ENCODE measurements at regions not wholly inside any gene's neighbourhood (a gene's known extent, or its start where the extent isn't known, plus 50 kb on each side); places are given as distances from the start of the nearest gene placed in this dataset.
A peak's percentile ranks its signal among the peaks of the same experiment; 100 is the strongest.
"Not testable (repeated sequence)": the region's sequence is repeated elsewhere in the genome, so short reads cannot be mapped to it uniquely, and the experiment has no call there.

DNA sequence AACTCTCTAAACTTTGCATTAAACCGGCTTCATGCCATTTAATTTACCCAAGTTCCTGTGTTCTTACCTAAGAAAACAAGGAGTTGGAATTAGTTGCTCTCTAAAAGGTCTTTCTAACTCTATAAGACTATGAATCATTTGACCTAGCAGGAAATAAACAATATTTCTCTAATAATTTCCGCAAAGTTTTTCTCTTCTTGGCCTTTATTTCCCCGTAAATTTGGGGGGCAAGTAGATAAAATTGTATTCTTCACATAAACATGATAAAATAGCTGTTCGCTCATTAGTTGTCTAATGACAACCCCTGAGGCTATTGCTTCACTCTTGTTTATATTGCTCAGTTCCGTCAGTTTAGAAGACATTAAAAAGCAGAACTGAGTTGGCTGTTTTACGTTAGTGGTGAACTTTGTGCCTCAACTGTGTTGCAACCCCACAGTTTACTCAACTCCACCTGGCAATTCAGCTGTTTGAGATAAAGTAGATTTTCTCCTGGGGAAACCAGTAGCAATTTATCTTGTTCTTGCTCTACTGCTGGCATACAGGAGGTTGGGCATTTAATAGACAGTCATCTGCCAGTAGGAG lies 74.7 kb downstream of the BTG1 start:
- no peaks in the 10 kb centered on the region for H3K27me3 Mint-ChIP-seq
- ChIA-PET CTCF (no interaction called here), POLR2A (no interaction called here)
- H3K36me3 Mint-ChIP-seq (ENCODE audit: low read depth), result no peaks in the 10 kb centered on the region
- no peak for DNase-seq
- H3K4me3 Mint-ChIP-seq, result no peak overlapping the region
- peaks cover 2% of the 10 kb centered on the region for H3K4me1 Mint-ChIP-seq
- no peak overlapping the region for H3K27ac Mint-ChIP-seq
- peaks cover 2% of the 10 kb centered on the region for H3K9me3 Mint-ChIP-seq

DNA sequence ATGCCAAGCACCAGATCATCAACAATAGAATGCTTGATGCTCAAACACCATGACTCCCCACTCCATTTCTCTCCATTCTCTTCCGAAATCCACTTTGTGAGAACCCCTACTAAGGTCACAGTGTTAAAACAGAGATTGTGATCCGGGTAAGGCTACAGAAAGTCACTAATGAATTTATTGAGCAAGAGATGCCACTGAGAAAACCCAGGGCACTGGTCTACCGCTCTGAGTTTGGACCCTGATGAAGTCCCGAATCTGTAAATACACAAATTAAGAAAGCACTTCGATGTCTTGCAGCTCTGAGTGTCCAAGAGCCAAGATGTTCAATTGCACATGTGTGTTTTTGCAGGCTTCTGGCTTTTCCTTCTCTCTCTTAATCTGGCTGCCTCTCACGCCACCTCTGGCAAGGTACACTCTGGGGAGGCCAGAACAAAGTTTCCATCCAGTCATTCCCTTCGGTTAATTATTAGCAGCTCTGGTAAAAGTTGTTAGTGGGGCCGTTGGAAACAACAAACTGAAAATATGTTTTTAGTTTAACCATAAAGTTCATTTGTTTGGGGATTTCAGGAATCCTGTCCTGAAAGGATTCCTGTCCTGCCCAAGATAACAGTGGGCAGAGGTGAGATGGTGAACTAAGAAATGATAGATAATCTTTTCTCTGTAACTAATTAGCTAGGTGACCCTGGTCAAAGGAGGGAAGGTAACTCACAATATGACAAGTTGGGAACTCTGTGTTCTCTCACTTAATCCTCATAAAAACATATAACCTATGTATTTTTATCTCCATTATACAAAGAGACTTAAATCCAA lies 75.4 kb downstream of the BTG1 start:
- POLR2A ChIA-PET, result no interaction called here
- Mint-ChIP-seq H3K27me3 (no peaks in the 10 kb centered on the region), H3K4me1 (peaks cover 5% of the 10 kb centered on the region), H3K4me3 (no peak overlapping the region), H3K27ac (no peak overlapping the region), H3K9me3 (peaks cover 2% of the 10 kb centered on the region), H3K36me3 (ENCODE audit: low read depth) (no peaks in the 10 kb centered on the region)
- DNase-seq, result no peak
- CTCF ChIA-PET, result no interaction called here

DNA sequence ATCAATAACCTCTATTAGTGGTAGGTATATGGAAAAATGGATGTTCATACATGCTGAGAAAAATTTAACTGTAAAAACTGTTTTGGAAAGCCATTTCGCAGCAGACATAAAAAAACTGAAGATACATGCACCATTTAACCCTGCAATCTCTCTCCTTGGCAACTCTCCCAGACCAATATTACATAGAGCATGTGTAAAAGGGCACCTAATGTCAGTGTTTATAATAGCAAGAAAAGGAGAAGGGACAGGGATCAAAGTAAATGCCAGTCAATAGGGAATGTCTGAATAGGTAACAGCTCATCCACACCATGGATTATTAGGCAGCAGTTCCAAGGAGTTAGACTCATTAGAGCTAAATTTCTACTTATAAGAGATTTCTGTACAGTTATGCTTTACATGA lies 77.2 kb downstream of the BTG1 start:
- ChIA-PET POLR2A (no interaction called here), CTCF (no interaction called here)
- Mint-ChIP-seq H3K27ac (no peak overlapping the region), H3K36me3 (ENCODE audit: low read depth) (peaks cover 2% of the 10 kb centered on the region), H3K9me3 (peaks cover 2% of the 10 kb centered on the region), H3K4me1 (peaks cover 12% of the 10 kb centered on the region), H3K4me3 (no peak overlapping the region), H3K27me3 (no peaks in the 10 kb centered on the region)
- DNase-seq, result no peak

DNA sequence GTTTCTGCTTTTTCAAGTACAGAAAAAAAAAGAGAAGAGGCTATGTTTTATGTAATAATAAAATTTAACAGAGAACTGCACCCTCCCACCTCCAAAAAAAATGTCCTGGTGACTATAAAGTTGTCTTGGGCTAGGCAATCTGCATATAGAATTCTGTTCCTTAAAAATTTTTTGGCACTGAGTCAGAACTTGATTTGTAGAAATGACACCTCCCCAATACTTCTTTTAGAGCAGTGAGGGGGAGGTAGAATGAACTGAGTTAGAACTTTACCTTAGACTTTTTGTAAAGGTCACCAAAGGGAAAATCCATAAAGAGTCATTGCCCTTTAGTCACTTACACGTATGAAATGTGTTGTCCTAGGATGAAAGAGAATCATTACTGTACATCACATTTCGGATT lies 80.0 kb downstream of the BTG1 start:
- Mint-ChIP-seq H3K27ac (no peak overlapping the region), H3K9me3 (no peaks in the 10 kb centered on the region), H3K4me3 (no peak overlapping the region), H3K27me3 (no peaks in the 10 kb centered on the region), H3K4me1 (peaks cover 14% of the 10 kb centered on the region), H3K36me3 (ENCODE audit: low read depth) (peaks cover 7% of the 10 kb centered on the region)
- no peak for DNase-seq
- ChIA-PET POLR2A (interaction anchor here (1.0 kb wide), 1 partner anchor 35 kb away, joined by 3 read pairs; no protein-coding TSS in a partner anchor), CTCF (no interaction called here)

DNA sequence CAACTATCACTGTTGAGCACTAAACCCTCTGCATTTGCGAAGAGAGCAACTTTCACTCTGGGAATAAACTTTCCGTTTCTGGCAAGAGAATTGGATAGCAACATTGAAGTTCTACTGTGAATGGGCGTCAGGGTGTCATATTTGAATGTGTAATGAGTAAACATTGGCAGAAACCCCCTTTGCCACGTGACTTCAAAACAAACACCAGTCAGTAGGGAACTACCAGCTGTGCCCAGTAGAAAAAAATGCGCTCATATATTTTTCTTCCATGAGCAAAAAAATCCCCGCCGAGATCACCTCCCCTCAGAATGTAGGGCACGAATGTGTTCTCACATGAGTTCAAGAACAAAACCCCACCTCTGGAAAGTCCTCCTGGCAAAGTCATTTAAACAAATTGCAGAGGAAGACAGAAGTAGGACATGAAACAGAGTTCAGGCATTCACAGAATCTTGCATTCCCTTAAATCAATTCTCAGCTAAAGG lies 80.6 kb downstream of the BTG1 start:
- CTCF ChIA-PET, result no interaction called here
- peak overlapping the region; percentile 11 for H3K27ac Mint-ChIP-seq
- H3K4me3 Mint-ChIP-seq, result no peak overlapping the region
- no peaks in the 10 kb centered on the region for H3K27me3 Mint-ChIP-seq
- POLR2A ChIA-PET, result interaction anchor here (1.0 kb wide), 1 partner anchor 34 kb away, joined by 3 read pairs; no protein-coding TSS in a partner anchor
- no peak for DNase-seq
- H3K9me3 Mint-ChIP-seq, result no peaks in the 10 kb centered on the region
- H3K36me3 Mint-ChIP-seq (ENCODE audit: low read depth), result peaks cover 7% of the 10 kb centered on the region
- H3K4me1 Mint-ChIP-seq, result peaks cover 16% of the 10 kb centered on the region

DNA sequence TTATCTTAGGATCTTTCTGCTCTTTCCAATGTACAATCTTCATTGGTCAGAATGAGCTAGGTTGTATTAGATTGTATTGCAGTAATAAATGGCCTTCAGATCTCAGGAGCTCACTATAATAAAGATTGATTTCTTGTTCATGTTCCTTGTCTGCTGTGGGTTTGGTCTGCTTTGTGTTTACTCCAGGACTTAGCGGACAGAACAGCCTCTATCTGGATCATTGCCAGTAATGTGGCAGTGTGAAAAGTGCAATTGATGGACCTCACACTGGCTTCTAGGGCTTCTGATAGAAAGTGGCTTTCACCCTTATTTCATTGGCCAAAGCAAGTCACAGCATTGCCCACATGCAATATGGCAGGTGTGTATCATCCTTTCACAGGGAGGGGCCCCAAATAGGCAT lies 81.2 kb downstream of the BTG1 start:
- no peaks in the 10 kb centered on the region for H3K9me3 Mint-ChIP-seq
- peaks cover 20% of the 10 kb centered on the region for H3K4me1 Mint-ChIP-seq
- H3K4me3 Mint-ChIP-seq, result no peak overlapping the region
- no peak overlapping the region for H3K27ac Mint-ChIP-seq
- ChIA-PET CTCF (interaction anchor here (2.2 kb wide), 1 partner anchor 253 kb away, joined by 7 read pairs; no protein-coding TSS in a partner anchor), POLR2A (interaction anchor here (1.0 kb wide), 1 partner anchor 34 kb away, joined by 3 read pairs; no protein-coding TSS in a partner anchor)
- no peaks in the 10 kb centered on the region for H3K27me3 Mint-ChIP-seq
- no peak for DNase-seq
- H3K36me3 Mint-ChIP-seq (ENCODE audit: low read depth), result peaks cover 7% of the 10 kb centered on the region

DNA sequence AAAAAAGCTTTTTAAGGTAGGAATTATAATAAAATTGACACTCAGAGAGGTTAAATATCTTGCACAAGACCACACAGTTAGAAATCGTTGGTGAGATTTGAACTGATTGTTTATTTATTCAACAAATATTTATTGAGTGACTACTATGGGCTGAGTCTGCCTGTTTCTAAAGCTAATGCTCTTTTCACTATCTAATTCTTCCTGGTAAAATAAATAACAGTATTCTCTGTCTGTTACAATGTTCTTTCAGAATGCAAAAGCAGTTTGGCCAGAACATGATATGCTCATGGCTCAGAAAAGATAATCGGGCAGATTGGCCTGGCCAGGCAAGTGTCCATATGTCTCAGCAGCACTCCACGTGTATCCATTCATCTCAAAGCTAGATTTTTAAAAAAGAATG lies 82.0 kb downstream of the BTG1 start:
- ChIA-PET POLR2A (no interaction called here), CTCF (interaction anchor here (2.2 kb wide), 1 partner anchor 252 kb away, joined by 7 read pairs; no protein-coding TSS in a partner anchor)
- no peak for DNase-seq
- H3K27ac Mint-ChIP-seq, result no peak overlapping the region
- H3K9me3 Mint-ChIP-seq, result no peaks in the 10 kb centered on the region
- no peaks in the 10 kb centered on the region for H3K27me3 Mint-ChIP-seq
- H3K4me1 Mint-ChIP-seq, result peaks cover 28% of the 10 kb centered on the region
- H3K36me3 Mint-ChIP-seq (ENCODE audit: low read depth), result peaks cover 8% of the 10 kb centered on the region
- H3K4me3 Mint-ChIP-seq, result no peak overlapping the region

DNA sequence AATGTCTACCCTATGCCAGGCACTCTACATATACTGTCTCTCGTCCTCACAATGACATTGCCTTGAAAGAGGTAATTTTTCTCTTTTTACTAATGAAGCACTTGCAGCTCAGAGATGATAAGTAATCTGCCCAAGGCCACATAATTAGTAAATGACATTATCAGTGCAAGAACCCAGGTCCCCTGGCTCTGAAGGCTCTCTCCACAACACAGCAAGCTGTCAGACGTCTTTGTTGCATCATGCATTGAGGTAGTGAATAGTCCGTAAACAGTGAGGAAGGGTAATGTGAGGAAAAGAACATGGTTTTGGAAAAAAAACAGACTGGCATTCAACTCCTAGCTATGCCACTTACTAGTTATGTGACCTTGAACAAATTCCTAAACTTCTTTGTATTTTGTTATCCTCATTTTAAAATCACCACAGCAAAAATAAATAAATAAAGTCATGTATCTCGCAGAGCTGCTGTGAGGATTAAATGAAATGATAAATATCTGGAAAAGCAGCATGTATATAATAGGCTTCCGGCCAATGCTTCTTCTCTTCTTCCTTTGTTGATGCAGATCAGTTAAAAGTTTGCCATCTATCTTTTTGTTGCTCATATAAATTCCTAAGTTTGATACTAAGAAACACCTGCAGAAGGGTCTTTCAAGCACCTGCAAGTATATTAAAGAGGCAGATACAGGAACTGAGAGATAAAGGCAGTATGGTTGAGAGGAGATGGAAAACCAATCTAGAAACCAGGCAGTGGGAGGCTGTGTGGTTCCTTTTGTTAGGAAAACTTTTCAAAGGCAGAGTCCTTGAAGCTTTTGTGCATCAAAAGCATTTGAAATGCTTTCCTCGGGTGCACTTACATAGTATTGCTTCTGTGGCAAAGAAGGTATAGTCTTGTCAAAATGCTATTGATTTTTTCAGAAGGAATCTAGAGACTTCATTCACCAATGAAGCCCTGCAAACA lies 82.8 kb downstream of the BTG1 start:
- Mint-ChIP-seq H3K27ac (no peak overlapping the region), H3K27me3 (no peaks in the 10 kb centered on the region), H3K4me3 (no peak overlapping the region), H3K36me3 (ENCODE audit: low read depth) (peaks cover 13% of the 10 kb centered on the region), H3K4me1 (peaks cover 36% of the 10 kb centered on the region), H3K9me3 (no peaks in the 10 kb centered on the region)
- ChIA-PET CTCF (interaction anchor here (0.6 to 2.2 kb wide), 2 partner anchors 251 to 362 kb away, joined by 3 to 7 read pairs; no protein-coding TSS in a partner anchor), POLR2A (no interaction called here)
- DNase-seq, result no peak

DNA sequence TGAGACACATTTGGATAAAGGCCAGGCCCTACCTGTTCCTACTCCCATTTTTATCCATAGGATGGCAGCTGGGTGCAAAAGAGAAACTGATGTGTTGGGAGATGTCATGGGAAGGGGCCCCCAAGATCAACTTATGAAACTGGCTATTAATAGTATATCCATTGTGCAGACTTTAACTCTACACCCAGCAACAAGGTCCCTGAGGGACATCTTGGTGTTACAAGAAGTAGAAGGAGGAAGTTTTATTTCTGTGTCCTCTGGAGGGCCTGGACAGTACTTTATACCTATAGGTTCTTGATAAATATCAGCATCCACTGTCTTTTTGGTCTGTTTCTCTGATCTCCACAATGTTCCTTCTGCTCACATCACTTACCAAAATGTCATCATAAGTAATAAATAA lies 84.6 kb downstream of the BTG1 start:
- H3K27ac Mint-ChIP-seq, result no peak overlapping the region
- H3K9me3 Mint-ChIP-seq, result peaks cover 4% of the 10 kb centered on the region
- peaks cover 53% of the 10 kb centered on the region for H3K4me1 Mint-ChIP-seq
- H3K36me3 Mint-ChIP-seq (ENCODE audit: low read depth), result peaks cover 19% of the 10 kb centered on the region
- no peak for DNase-seq
- H3K27me3 Mint-ChIP-seq, result no peaks in the 10 kb centered on the region
- H3K4me3 Mint-ChIP-seq, result no peak overlapping the region
- ChIA-PET CTCF (no interaction called here), POLR2A (interaction anchor here (0.9 kb wide), 1 partner anchor 85 kb away, joined by 3 read pairs; the partner anchor contains the start of gene BTG1)

DNA sequence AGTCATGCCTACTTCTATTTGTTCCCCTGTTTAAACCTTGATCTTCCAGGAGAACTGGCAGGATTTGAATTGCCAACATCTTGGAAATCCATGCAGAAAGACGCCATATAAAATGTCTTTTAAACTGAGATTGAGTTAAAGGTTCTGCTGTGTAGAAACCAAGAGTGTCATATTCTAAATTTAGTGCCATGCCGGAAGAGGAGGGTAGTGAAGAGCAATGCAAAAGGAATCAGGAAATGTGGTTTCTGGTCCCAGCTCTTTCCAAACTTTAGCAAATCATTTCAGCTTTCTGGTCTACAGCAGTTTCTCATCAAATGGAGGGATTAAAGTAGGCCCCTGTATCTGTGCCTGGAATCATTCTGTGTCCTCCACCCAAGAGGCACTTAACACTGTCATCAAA lies 85.7 kb downstream of the BTG1 start:
- Mint-ChIP-seq H3K9me3 (peaks cover 4% of the 10 kb centered on the region), H3K27me3 (no peaks in the 10 kb centered on the region), H3K27ac (no peak overlapping the region), H3K36me3 (ENCODE audit: low read depth) (peaks cover 20% of the 10 kb centered on the region), H3K4me1 (peaks cover 57% of the 10 kb centered on the region), H3K4me3 (no peak overlapping the region)
- ChIA-PET POLR2A (interaction anchor here (0.6 kb wide), 1 partner anchor 24 kb away, joined by 3 read pairs; no protein-coding TSS in a partner anchor), CTCF (no interaction called here)
- no peak for DNase-seq

DNA sequence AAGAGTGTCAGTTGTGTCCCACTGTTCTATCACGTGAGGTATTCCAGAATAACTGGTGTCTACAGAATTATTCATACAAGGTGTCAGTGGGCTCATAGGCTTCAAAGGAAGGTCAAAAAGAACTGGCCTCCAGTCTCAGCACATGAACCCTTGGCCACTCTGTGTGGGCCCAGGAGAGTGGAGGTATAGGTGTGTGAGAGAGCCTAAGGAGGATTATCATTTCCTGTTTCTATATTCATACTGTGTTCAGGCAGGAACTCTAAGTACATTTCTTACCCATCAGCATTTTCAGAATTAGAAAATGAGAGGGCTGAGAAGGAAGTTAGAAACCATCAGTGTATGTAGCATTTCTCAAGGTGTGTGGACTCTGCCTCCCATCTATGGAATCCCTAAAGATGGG lies 87.0 kb downstream of the BTG1 start:
- no peak for DNase-seq
- ChIA-PET POLR2A (interaction anchor here (0.8 to 5.9 kb wide), 3 partner anchors 11 to 86 kb away, joined by 3 to 44 read pairs (median 6); partner anchors contain the start of gene BTG1), CTCF (no interaction called here)
- no peaks in the 10 kb centered on the region for H3K27me3 Mint-ChIP-seq
- H3K4me3 Mint-ChIP-seq, result no peak overlapping the region
- H3K36me3 Mint-ChIP-seq (ENCODE audit: low read depth), result peaks cover 18% of the 10 kb centered on the region
- H3K9me3 Mint-ChIP-seq, result peaks cover 4% of the 10 kb centered on the region
- peak overlapping the region; percentile 81 for H3K27ac Mint-ChIP-seq
- H3K4me1 Mint-ChIP-seq, result peaks cover 51% of the 10 kb centered on the region

DNA sequence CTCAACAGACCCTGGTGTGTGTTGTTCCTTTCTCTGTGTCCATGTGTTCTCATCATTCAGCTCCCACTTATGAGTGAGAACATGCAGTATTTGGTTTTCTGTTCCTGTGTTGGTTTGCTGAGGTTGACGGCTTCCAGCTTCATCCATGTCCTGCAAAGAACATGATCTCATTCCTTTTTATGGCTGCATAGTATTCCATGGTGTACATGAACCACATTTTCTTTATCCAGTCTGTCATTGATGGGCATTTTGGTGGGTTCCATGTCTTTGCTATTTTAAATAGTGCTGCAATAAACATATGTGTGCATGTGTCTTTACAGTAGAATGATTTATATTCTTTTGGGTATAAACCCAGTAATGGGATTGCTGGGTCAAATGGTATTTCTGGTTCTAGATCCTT lies 88.9 kb downstream of the BTG1 start:
- H3K27me3 Mint-ChIP-seq, DNase-seq, H3K9me3 Mint-ChIP-seq, H3K4me3 Mint-ChIP-seq: not testable (repeated sequence)
- H3K36me3 Mint-ChIP-seq (ENCODE audit: low read depth), result peaks cover 18% of the 10 kb centered on the region
- peaks cover 57% of the 10 kb centered on the region for H3K4me1 Mint-ChIP-seq
- CTCF ChIA-PET, result interaction anchor here (0.9 to 1.8 kb wide), 2 partner anchors 22 to 87 kb away, joined by 3 read pairs; no protein-coding TSS in a partner anchor
- peak overlapping the region; percentile 89 for H3K27ac Mint-ChIP-seq
- POLR2A ChIA-PET, result interaction anchor here (0.7 to 5.9 kb wide), 7 partner anchors 22 to 537 kb away, joined by 3 to 44 read pairs (median 4); partner anchors contain the start of gene BTG1
